Stimulated activated naive CD8-positive, alpha-beta T cell treated with anti-CD3 and anti-CD28 coated beads, Interleukin-15, Interleukin-2, amounts not matched to agents 100 ng/mL and 50 ng/mL, for 24 hours (primary cell): ENCODE measurements at regions not wholly inside any gene's neighbourhood (a gene's known extent, or its start where the extent isn't known, plus 50 kb on each side); places are given as distances from the start of the nearest gene placed in this dataset.
"Not testable (repeated sequence)": the region's sequence is repeated elsewhere in the genome, so short reads cannot be mapped to it uniquely, and the experiment has no call there.

Experiments
- H3K27ac Mint-ChIP-seq: one replicate; pipeline ENCODE4 v1.8.0; 2021; ENCODE audit warnings: mild to moderate bottlenecking, mixed read lengths
- H3K27me3 Mint-ChIP-seq: one replicate; pipeline ENCODE4 v1.8.0; 2021; ENCODE audit warnings: mixed read lengths
- H3K36me3 Mint-ChIP-seq: one replicate; pipeline ENCODE4 v1.8.0; 2021; ENCODE audit warnings: low read depth, mixed read lengths
- H3K4me1 Mint-ChIP-seq: one replicate; pipeline ENCODE4 v1.8.0; 2021; ENCODE audit warnings: low read depth, mixed read lengths
- H3K4me3 Mint-ChIP-seq: one replicate; pipeline ENCODE4 v1.8.0; 2021; ENCODE audit warnings: mild to moderate bottlenecking, mixed read lengths
- H3K9me3 Mint-ChIP-seq: one replicate; pipeline ENCODE4 v1.8.0; 2021; ENCODE audit warnings: mixed read lengths

- Mint-ChIP-seq H3K4me3 (no peak overlapping the region), H3K27me3 (no peaks in the 10 kb centered on the region), H3K36me3 (no peaks in the 10 kb centered on the region), H3K9me3 (no peaks in the 10 kb centered on the region), H3K27ac (no peak overlapping the region), H3K4me1 (no peaks in the 10 kb centered on the region)
Observed at GRCh38 chr21:27034796-27035195, 67.9 kb upstream of the ADAMTS5 start.

GRCh38 chr21:27033471-27033870 is 66.6 kb upstream of the ADAMTS5 start:
- Mint-ChIP-seq H3K4me3 (no peak overlapping the region), H3K4me1 (no peaks in the 10 kb centered on the region), H3K36me3 (no peaks in the 10 kb centered on the region), H3K9me3 (no peaks in the 10 kb centered on the region), H3K27me3 (no peaks in the 10 kb centered on the region), H3K27ac (no peak overlapping the region)

- Mint-ChIP-seq H3K27ac (no peak overlapping the region), H3K4me1 (no peaks in the 10 kb centered on the region), H3K9me3 (no peaks in the 10 kb centered on the region), H3K27me3 (no peaks in the 10 kb centered on the region), H3K36me3 (no peaks in the 10 kb centered on the region), H3K4me3 (no peak overlapping the region)
Observed at GRCh38 chr21:27026501-27026900, 59.6 kb upstream of the ADAMTS5 start.

- H3K4me1 Mint-ChIP-seq, H3K9me3 Mint-ChIP-seq, H3K27me3 Mint-ChIP-seq, H3K4me3 Mint-ChIP-seq, H3K27ac Mint-ChIP-seq, H3K36me3 Mint-ChIP-seq: not testable (repeated sequence)
Observed at GRCh38 chr21:27025708-27026107, 58.8 kb upstream of the ADAMTS5 start.

- H3K4me3 Mint-ChIP-seq, result no peak overlapping the region
- H3K27ac Mint-ChIP-seq, result no peak overlapping the region
- H3K4me1 Mint-ChIP-seq, result no peaks in the 10 kb centered on the region
- no peaks in the 10 kb centered on the region for H3K36me3 Mint-ChIP-seq
- no peaks in the 10 kb centered on the region for H3K27me3 Mint-ChIP-seq
- H3K9me3 Mint-ChIP-seq, result no peaks in the 10 kb centered on the region
Observed at GRCh38 chr21:27024971-27025370, 58.1 kb upstream of the ADAMTS5 start.

GRCh38 chr21:27024301-27024700 is 57.4 kb upstream of the ADAMTS5 start:
- no peak overlapping the region for H3K27ac Mint-ChIP-seq
- H3K27me3 Mint-ChIP-seq, result no peaks in the 10 kb centered on the region
- no peaks in the 10 kb centered on the region for H3K4me1 Mint-ChIP-seq
- no peaks in the 10 kb centered on the region for H3K9me3 Mint-ChIP-seq
- no peak overlapping the region for H3K4me3 Mint-ChIP-seq
- no peaks in the 10 kb centered on the region for H3K36me3 Mint-ChIP-seq

- no peaks in the 10 kb centered on the region for H3K9me3 Mint-ChIP-seq
- H3K4me3 Mint-ChIP-seq, result no peak overlapping the region
- no peaks in the 10 kb centered on the region for H3K36me3 Mint-ChIP-seq
- H3K27ac Mint-ChIP-seq, result no peak overlapping the region
- no peaks in the 10 kb centered on the region for H3K27me3 Mint-ChIP-seq
- no peaks in the 10 kb centered on the region for H3K4me1 Mint-ChIP-seq
Observed at GRCh38 chr21:27023186-27023585, 56.3 kb upstream of the ADAMTS5 start.

- no peaks in the 10 kb centered on the region for H3K4me1 Mint-ChIP-seq
- no peaks in the 10 kb centered on the region for H3K27me3 Mint-ChIP-seq
- no peak overlapping the region for H3K27ac Mint-ChIP-seq
- no peaks in the 10 kb centered on the region for H3K36me3 Mint-ChIP-seq
- H3K9me3 Mint-ChIP-seq, result no peaks in the 10 kb centered on the region
- H3K4me3 Mint-ChIP-seq, result no peak overlapping the region
Observed at GRCh38 chr21:27021801-27022200, 54.9 kb upstream of the ADAMTS5 start.

GRCh38 chr21:27021046-27021445 is 54.2 kb upstream of the ADAMTS5 start:
- Mint-ChIP-seq H3K4me1 (no peaks in the 10 kb centered on the region), H3K36me3 (no peaks in the 10 kb centered on the region), H3K4me3 (no peak overlapping the region), H3K27ac (no peak overlapping the region), H3K27me3 (no peaks in the 10 kb centered on the region), H3K9me3 (no peaks in the 10 kb centered on the region)

- no peaks in the 10 kb centered on the region for H3K9me3 Mint-ChIP-seq
- no peak overlapping the region for H3K27ac Mint-ChIP-seq
- H3K36me3 Mint-ChIP-seq, result no peaks in the 10 kb centered on the region
- H3K4me1 Mint-ChIP-seq, result no peaks in the 10 kb centered on the region
- H3K4me3 Mint-ChIP-seq, result no peak overlapping the region
- H3K27me3 Mint-ChIP-seq, result no peaks in the 10 kb centered on the region
Observed at GRCh38 chr21:27017246-27017645, 50.4 kb upstream of the ADAMTS5 start.
